Osteocyte (in vitro differentiated cells): ENCODE measurements at regions not wholly inside any gene's neighbourhood (a gene's known extent, or its start where the extent isn't known, plus 50 kb on each side); places are given as distances from the start of the nearest gene placed in this dataset.

Experiments
- DNase-seq: peaks from one replicate; pipeline ENCODE4 v3.0.0; 2021; ENCODE audit warnings: mixed read lengths; ENCODE audit not compliant: unreplicated experiment; ENCODE audit errors: extremely low spot score
- H3K27ac Mint-ChIP-seq: one replicate; pipeline ENCODE4 v1.8.0; 2021; ENCODE audit warnings: mild to moderate bottlenecking, mixed read lengths; ENCODE audit not compliant: unreplicated experiment
- H3K27me3 Mint-ChIP-seq: one replicate; pipeline ENCODE4 v1.8.0; 2021; ENCODE audit warnings: mixed read lengths; ENCODE audit not compliant: unreplicated experiment
- H3K36me3 Mint-ChIP-seq: one replicate; pipeline ENCODE4 v1.8.0; 2021; ENCODE audit warnings: mixed read lengths; ENCODE audit not compliant: unreplicated experiment
- H3K4me1 Mint-ChIP-seq: one replicate; pipeline ENCODE4 v1.8.0; 2021; ENCODE audit warnings: mixed read lengths; ENCODE audit not compliant: unreplicated experiment
- H3K4me3 Mint-ChIP-seq: one replicate; pipeline ENCODE4 v1.8.0; 2021; ENCODE audit warnings: mild to moderate bottlenecking, moderate library complexity, mixed read lengths; ENCODE audit not compliant: unreplicated experiment
- H3K9me3 Mint-ChIP-seq: one replicate; pipeline ENCODE4 v1.8.0; 2021; ENCODE audit warnings: mixed read lengths; ENCODE audit not compliant: unreplicated experiment
- TF ChIP-seq, protein P1 (sequence below): fragments of 200-600 bp; sonication (generic); IDR thresholded peaks from 2 replicates; pipeline ENCODE4 v1.5.0; 2021; ENCODE audit warnings: antibody characterized with exemption, mild to moderate bottlenecking, moderate library complexity

DNA sequence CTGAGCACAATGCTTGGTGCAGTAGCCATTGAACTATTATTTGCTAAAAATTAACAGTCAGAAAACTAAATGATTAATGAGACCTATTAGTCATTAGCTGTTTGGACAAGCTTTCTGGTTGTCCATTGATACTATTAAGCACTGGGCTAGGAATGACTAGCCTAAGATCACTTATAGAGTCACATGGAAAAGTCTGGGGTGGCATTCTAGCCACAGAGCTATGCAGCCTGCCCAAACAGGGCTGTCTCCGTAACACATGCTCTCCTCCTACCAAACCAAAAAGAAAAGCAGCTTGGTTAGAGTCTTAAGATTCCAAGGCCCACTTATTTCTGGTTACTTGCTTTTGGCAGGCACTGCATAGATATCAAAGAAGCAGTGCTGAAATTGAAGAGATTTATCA lies 193.5 kb upstream of the NBEA start:
- Mint-ChIP-seq H3K36me3 (no peaks in the 10 kb centered on the region), H3K27ac (no peak overlapping the region), H3K4me3 (no peak overlapping the region), H3K27me3 (peaks cover 10% of the 10 kb centered on the region), H3K4me1 (peaks cover 4% of the 10 kb centered on the region), H3K9me3 (no peaks in the 10 kb centered on the region)
- no peak for DNase-seq
- TF ChIP-seq, protein P1, sequence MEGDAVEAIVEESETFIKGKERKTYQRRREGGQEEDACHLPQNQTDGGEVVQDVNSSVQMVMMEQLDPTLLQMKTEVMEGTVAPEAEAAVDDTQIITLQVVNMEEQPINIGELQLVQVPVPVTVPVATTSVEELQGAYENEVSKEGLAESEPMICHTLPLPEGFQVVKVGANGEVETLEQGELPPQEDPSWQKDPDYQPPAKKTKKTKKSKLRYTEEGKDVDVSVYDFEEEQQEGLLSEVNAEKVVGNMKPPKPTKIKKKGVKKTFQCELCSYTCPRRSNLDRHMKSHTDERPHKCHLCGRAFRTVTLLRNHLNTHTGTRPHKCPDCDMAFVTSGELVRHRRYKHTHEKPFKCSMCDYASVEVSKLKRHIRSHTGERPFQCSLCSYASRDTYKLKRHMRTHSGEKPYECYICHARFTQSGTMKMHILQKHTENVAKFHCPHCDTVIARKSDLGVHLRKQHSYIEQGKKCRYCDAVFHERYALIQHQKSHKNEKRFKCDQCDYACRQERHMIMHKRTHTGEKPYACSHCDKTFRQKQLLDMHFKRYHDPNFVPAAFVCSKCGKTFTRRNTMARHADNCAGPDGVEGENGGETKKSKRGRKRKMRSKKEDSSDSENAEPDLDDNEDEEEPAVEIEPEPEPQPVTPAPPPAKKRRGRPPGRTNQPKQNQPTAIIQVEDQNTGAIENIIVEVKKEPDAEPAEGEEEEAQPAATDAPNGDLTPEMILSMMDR: no peak

DNA sequence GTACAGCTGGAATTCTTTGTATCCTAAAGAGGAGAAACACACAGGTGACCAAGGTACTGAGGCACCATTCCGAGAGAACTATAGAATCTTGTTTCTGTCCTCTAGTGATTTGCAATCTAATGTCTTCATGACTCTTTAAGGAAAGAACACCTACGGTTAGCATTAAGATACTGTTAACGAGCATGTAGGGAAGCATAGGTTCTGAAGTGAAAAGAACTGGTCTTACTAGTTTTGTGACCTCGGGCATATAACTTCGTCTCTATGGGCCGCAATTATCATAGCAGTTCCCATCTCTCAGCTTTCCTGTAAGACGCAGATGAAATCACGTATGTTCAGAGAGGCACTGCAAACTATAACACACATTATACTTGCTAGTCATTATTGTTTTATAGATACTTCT lies 193.0 kb upstream of the NBEA start:
- H3K4me1 Mint-ChIP-seq: peaks cover 4% of the 10 kb centered on the region
- H3K4me3 Mint-ChIP-seq: no peak overlapping the region
- no peak overlapping the region for H3K27ac Mint-ChIP-seq
- DNase-seq: no peak
- H3K9me3 Mint-ChIP-seq: no peaks in the 10 kb centered on the region
- peaks cover 10% of the 10 kb centered on the region for H3K27me3 Mint-ChIP-seq
- TF ChIP-seq, protein P1: no peak
- no peaks in the 10 kb centered on the region for H3K36me3 Mint-ChIP-seq

DNA sequence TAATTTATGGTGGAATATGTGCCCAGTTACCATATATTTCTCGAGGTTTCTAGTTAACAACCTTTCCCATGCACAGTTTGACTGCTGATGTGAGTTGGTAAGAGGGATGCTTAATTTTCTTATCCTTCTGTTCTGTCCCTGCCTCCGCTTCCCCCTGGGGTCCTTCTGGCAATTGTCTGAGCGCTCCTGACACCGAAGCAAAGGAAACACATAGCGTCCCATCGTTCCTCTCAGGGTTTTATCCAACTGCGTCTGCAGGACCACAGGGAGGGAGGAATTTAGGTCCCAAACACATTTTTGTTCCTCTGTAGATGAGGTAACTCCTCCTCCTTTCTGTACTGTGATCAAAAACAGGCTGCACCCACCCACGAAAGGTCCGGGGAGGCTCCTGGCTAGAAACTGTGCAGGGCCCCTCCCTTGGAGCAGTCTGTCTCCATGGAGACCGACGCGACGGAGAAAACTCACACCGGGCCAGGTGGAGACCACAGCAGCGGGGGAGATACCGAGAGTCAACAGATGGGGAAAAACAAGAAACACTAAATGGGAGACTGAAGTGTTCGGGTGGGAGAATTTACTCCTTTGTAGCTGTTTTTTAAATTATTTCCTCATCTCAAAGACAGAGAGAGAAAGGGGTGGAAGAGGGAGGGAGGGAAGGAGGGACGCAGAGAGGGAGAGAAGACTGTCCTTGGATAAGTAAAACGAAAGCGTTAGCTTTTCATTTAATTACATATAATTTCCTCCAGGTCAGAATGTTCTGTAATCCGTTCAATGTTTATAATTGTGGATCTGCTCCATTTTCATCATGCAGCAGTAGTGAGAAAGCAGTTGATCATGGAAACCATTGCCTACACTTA lies 191.8 kb upstream of the NBEA start:
- Mint-ChIP-seq H3K27ac (no peak overlapping the region), H3K4me3 (peak overlapping the region; percentile 65), H3K27me3 (peaks cover 6% of the 10 kb centered on the region), H3K9me3 (no peaks in the 10 kb centered on the region), H3K4me1 (peaks cover 4% of the 10 kb centered on the region), H3K36me3 (no peaks in the 10 kb centered on the region)
- DNase-seq: no peak
- TF ChIP-seq, protein P1: no peak

DNA sequence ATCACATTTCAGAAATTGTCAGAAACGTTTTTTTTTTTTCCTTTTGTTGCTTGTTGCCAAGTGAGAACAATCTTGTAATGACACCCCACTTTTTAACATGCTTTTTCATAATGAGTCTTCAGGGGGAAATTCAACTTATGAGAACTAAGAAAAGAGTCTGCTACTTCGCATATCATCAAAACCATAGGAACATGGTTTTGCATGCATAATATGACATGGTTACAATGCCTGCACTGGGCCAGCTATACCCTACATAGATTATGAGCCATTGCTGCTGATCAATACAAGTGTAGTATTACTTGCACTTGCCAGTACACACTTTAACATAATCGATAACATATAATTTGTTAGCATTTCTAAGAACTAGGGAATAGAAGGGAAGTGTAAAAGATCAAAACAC lies 191.0 kb upstream of the NBEA start:
- Mint-ChIP-seq H3K4me3 (no peak overlapping the region), H3K27me3 (peaks cover 6% of the 10 kb centered on the region), H3K27ac (no peak overlapping the region), H3K4me1 (peaks cover 4% of the 10 kb centered on the region), H3K36me3 (no peaks in the 10 kb centered on the region), H3K9me3 (no peaks in the 10 kb centered on the region)
- DNase-seq: no peak
- TF ChIP-seq, protein P1: no peak

DNA sequence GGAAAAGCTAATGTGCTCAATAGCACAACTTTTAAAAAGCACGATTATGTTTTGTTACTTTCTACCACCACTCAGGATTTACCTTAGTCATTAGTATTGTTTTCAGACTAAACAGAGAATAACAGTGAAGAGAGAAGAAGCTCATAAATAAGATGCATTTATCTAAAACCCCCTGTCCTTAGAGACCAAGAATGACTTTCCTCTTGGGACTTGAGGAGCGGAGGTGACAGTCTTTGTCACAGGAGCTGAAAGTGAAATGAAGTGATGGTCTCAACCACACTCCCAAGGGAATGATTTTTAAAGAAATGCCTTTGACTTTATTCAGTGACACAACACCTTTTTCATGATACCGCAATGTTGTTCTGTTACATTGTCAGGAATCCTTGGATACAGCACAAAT lies 190.6 kb upstream of the NBEA start:
- H3K36me3 Mint-ChIP-seq: no peaks in the 10 kb centered on the region
- no peaks in the 10 kb centered on the region for H3K9me3 Mint-ChIP-seq
- H3K4me3 Mint-ChIP-seq: no peak overlapping the region
- H3K27ac Mint-ChIP-seq: no peak overlapping the region
- no peak for DNase-seq
- H3K4me1 Mint-ChIP-seq: peaks cover 4% of the 10 kb centered on the region
- TF ChIP-seq, protein P1: no peak
- H3K27me3 Mint-ChIP-seq: peaks cover 6% of the 10 kb centered on the region
